ENCODE measurements at regions not wholly inside any gene's neighbourhood (a gene's known extent, or its start where the extent isn't known, plus 50 kb on each side); places are given as distances from the start of the nearest gene placed in this dataset.
"Not testable (repeated sequence)": the region's sequence is repeated elsewhere in the genome, so short reads cannot be mapped to it uniquely, and the experiment has no call there.

- no peaks in the 10 kb centered on the region for H3K36me3 Mint-ChIP-seq (ENCODE audit: insufficient read depth in 2 of 2)
- peaks cover 4 to 5% of the 10 kb centered on the region in 2 donors for H3K9me3 Mint-ChIP-seq
- ATAC-seq (replicated peaks in 1 of 2) (no peak), DNase-seq (no peak)
- H3K27ac Mint-ChIP-seq, result no peak overlapping the region
- no peaks in the 10 kb centered on the region for H3K4me1 Mint-ChIP-seq (ENCODE audit: low read depth)
- H3K27me3 Mint-ChIP-seq (ENCODE audit: low read depth), result no peaks in the 10 kb centered on the region
- H3K4me3 Mint-ChIP-seq, result no peak overlapping the region
Observed at GRCh38 chr7:86448856-86449255, 194.9 kb upstream of the GRM3 start.

GRCh38 chr7:86445285-86445684 is 198.4 kb upstream of the GRM3 start:
- Mint-ChIP-seq H3K4me3 (no peak overlapping the region), H3K9me3 (peaks cover 7 to 8% of the 10 kb centered on the region in 2 donors), H3K27ac (no peak overlapping the region), H3K36me3 (ENCODE audit: insufficient read depth in 2 of 2) (no peaks in the 10 kb centered on the region), H3K4me1 (ENCODE audit: low read depth) (no peaks in the 10 kb centered on the region), H3K27me3 (ENCODE audit: low read depth) (no peaks in the 10 kb centered on the region)
- ATAC-seq (replicated peaks in 1 of 2) (no peak), DNase-seq (no peak)

GRCh38 chr7:86444245-86444644 is 199.5 kb upstream of the GRM3 start:
- ATAC-seq (replicated peaks in 1 of 2) (no peak), DNase-seq (no peak)
- no peak overlapping the region for H3K27ac Mint-ChIP-seq
- no peaks in the 10 kb centered on the region for H3K27me3 Mint-ChIP-seq (ENCODE audit: low read depth)
- no peaks in the 10 kb centered on the region for H3K36me3 Mint-ChIP-seq (ENCODE audit: insufficient read depth in 2 of 2)
- H3K9me3 Mint-ChIP-seq, result peaks cover 7 to 8% of the 10 kb centered on the region in 2 donors
- H3K4me1 Mint-ChIP-seq (ENCODE audit: low read depth), result no peaks in the 10 kb centered on the region
- no peak overlapping the region for H3K4me3 Mint-ChIP-seq

GRCh38 chr7:86440420-86440819 is 203.3 kb upstream of the GRM3 start:
- not testable (repeated sequence) for H3K4me3 Mint-ChIP-seq; H3K27me3 Mint-ChIP-seq (ENCODE audit: low read depth); ATAC-seq (replicated peaks in 1 of 2); H3K36me3 Mint-ChIP-seq (ENCODE audit: insufficient read depth in 2 of 2); H3K9me3 Mint-ChIP-seq; DNase-seq; H3K27ac Mint-ChIP-seq; H3K4me1 Mint-ChIP-seq (ENCODE audit: low read depth)

- H3K36me3 Mint-ChIP-seq (ENCODE audit: insufficient read depth in 2 of 2), result no peaks in the 10 kb centered on the region
- peaks cover 6 to 8% of the 10 kb centered on the region in 2 donors for H3K9me3 Mint-ChIP-seq
- no peaks in the 10 kb centered on the region for H3K4me1 Mint-ChIP-seq (ENCODE audit: low read depth)
Observed at GRCh38 chr7:86437951-86438450, 205.7 kb upstream of the GRM3 start.

GRCh38 chr7:86431761-86432160 is 211.9 kb upstream of the GRM3 start:
- no peaks in the 10 kb centered on the region for H3K36me3 Mint-ChIP-seq (ENCODE audit: insufficient read depth in 2 of 2)
- H3K9me3 Mint-ChIP-seq, result peaks cover 2 to 4% of the 10 kb centered on the region in 2 donors
- no peak overlapping the region for H3K4me3 Mint-ChIP-seq
- ATAC-seq (replicated peaks in 1 of 2) (no peak), DNase-seq (no peak)
- no peak overlapping the region for H3K27ac Mint-ChIP-seq
- no peaks in the 10 kb centered on the region for H3K4me1 Mint-ChIP-seq (ENCODE audit: low read depth)
- no peaks in the 10 kb centered on the region for H3K27me3 Mint-ChIP-seq (ENCODE audit: low read depth)

More at GRCh38 chr7:86437951-86438450, 205.7 kb upstream of the GRM3 start:
- peak overlapping the region; percentile 42 for H3K27ac Mint-ChIP-seq
- no peaks in the 10 kb centered on the region for H3K27me3 Mint-ChIP-seq (ENCODE audit: low read depth)
- DNase-seq (no peak), ATAC-seq (replicated peaks in 1 of 2) (no peak)
- H3K4me3 Mint-ChIP-seq, result no peak overlapping the region

GRCh38 chr7:86411814-86412213 is 231.9 kb upstream of the GRM3 start:
- no peaks in the 10 kb centered on the region for H3K27me3 Mint-ChIP-seq (ENCODE audit: low read depth)
- H3K36me3 Mint-ChIP-seq (ENCODE audit: insufficient read depth in 2 of 2), result no peaks in the 10 kb centered on the region
- no peak for DNase-seq
- no peak for ATAC-seq (replicated peaks in 1 of 2)
- H3K4me3 Mint-ChIP-seq, result no peak overlapping the region
- H3K27ac Mint-ChIP-seq, result no peak overlapping the region
- peaks cover 0 to 1% of the 10 kb centered on the region in 2 donors for H3K9me3 Mint-ChIP-seq
- H3K4me1 Mint-ChIP-seq (ENCODE audit: low read depth), result no peaks in the 10 kb centered on the region

- no peaks in the 10 kb centered on the region for H3K36me3 Mint-ChIP-seq (ENCODE audit: insufficient read depth in 2 of 2)
- H3K4me1 Mint-ChIP-seq (ENCODE audit: low read depth), result no peaks in the 10 kb centered on the region
- peaks cover 0 to 2% of the 10 kb centered on the region in 2 donors for H3K9me3 Mint-ChIP-seq
- no peak for ATAC-seq (replicated peaks in 1 of 2)
- no peak overlapping the region for H3K4me3 Mint-ChIP-seq
- DNase-seq, result no peak
- no peak overlapping the region for H3K27ac Mint-ChIP-seq
- no peaks in the 10 kb centered on the region for H3K27me3 Mint-ChIP-seq (ENCODE audit: low read depth)
Observed at GRCh38 chr7:86407291-86407690, 236.4 kb upstream of the GRM3 start.

- no peaks in the 10 kb centered on the region for H3K4me1 Mint-ChIP-seq (ENCODE audit: low read depth)
- ATAC-seq (replicated peaks in 1 of 2) (no peak), DNase-seq (no peak)
- no peak overlapping the region for H3K27ac Mint-ChIP-seq
- H3K27me3 Mint-ChIP-seq (ENCODE audit: low read depth), result no peaks in the 10 kb centered on the region
- H3K4me3 Mint-ChIP-seq, result no peak overlapping the region
- no peaks in the 10 kb centered on the region for H3K36me3 Mint-ChIP-seq (ENCODE audit: insufficient read depth in 2 of 2)
- H3K9me3 Mint-ChIP-seq, result peaks cover 10 to 15% of the 10 kb centered on the region in 2 donors
Observed at GRCh38 chr7:86391813-86392212, 251.9 kb upstream of the GRM3 start.

GRCh38 chr7:86375602-86376001 is 268.1 kb upstream of the GRM3 start:
- not testable (repeated sequence) for H3K4me1 Mint-ChIP-seq (ENCODE audit: low read depth); ATAC-seq (replicated peaks in 1 of 2); H3K4me3 Mint-ChIP-seq

GRCh38 chr7:86372262-86372661 is 271.4 kb upstream of the GRM3 start:
- ATAC-seq (replicated peaks in 1 of 2) (no peak), DNase-seq (no peak)
- Mint-ChIP-seq H3K4me3 (no peak overlapping the region), H3K27me3 (ENCODE audit: low read depth) (no peaks in the 10 kb centered on the region), H3K36me3 (ENCODE audit: insufficient read depth in 2 of 2) (no peaks in the 10 kb centered on the region), H3K27ac (no peak overlapping the region), H3K4me1 (ENCODE audit: low read depth) (no peaks in the 10 kb centered on the region), H3K9me3 (peaks cover 7% of the 10 kb centered on the region in 2 donors)

More at GRCh38 chr7:86375602-86376001, 268.1 kb upstream of the GRM3 start:
- not testable (repeated sequence) for DNase-seq; H3K27ac Mint-ChIP-seq; H3K27me3 Mint-ChIP-seq (ENCODE audit: low read depth); H3K36me3 Mint-ChIP-seq (ENCODE audit: insufficient read depth in 2 of 2)
- H3K9me3 Mint-ChIP-seq, result peaks cover 15 to 16% of the 10 kb centered on the region in 2 donors

- H3K36me3 Mint-ChIP-seq (ENCODE audit: insufficient read depth in 2 of 2), result no peaks in the 10 kb centered on the region
- peaks cover 2 to 3% of the 10 kb centered on the region in 2 donors for H3K9me3 Mint-ChIP-seq
- DNase-seq (no peak), ATAC-seq (replicated peaks in 1 of 2) (no peak)
- no peaks in the 10 kb centered on the region for H3K27me3 Mint-ChIP-seq (ENCODE audit: low read depth)
- H3K27ac Mint-ChIP-seq, result no peak overlapping the region
- no peaks in the 10 kb centered on the region for H3K4me1 Mint-ChIP-seq (ENCODE audit: low read depth)
- no peak overlapping the region for H3K4me3 Mint-ChIP-seq
Observed at GRCh38 chr7:86366946-86367345, 276.8 kb upstream of the GRM3 start.

GRCh38 chr7:86340407-86340806 is 303.3 kb upstream of the GRM3 start:
- H3K4me3 Mint-ChIP-seq; DNase-seq; H3K4me1 Mint-ChIP-seq (ENCODE audit: low read depth); H3K27ac Mint-ChIP-seq; H3K9me3 Mint-ChIP-seq; H3K36me3 Mint-ChIP-seq (ENCODE audit: insufficient read depth in 2 of 2); H3K27me3 Mint-ChIP-seq (ENCODE audit: low read depth); ATAC-seq (replicated peaks in 1 of 2): not testable (repeated sequence)

GRCh38 chr7:86339051-86339450 is 304.7 kb upstream of the GRM3 start:
- no peaks in the 10 kb centered on the region for H3K27me3 Mint-ChIP-seq (ENCODE audit: low read depth)
- no peaks in the 10 kb centered on the region for H3K36me3 Mint-ChIP-seq (ENCODE audit: insufficient read depth in 2 of 2)
- H3K27ac Mint-ChIP-seq, result no peak overlapping the region
- H3K4me3 Mint-ChIP-seq, result no peak overlapping the region
- no peak for DNase-seq
- H3K4me1 Mint-ChIP-seq (ENCODE audit: low read depth), result no peaks in the 10 kb centered on the region
- ATAC-seq (replicated peaks in 1 of 2), result no peak
- peaks cover 4 to 8% of the 10 kb centered on the region in 2 donors for H3K9me3 Mint-ChIP-seq

Data from activated T-cell treated with anti-CD3 and anti-CD28 coated beads, Interleukin-2, amount 50 U/mL, for 72 hours (primary cell).